IMR-90 (cell line): ENCODE measurements at regions not wholly inside any gene's neighbourhood (a gene's known extent, or its start where the extent isn't known, plus 50 kb on each side); places are given as distances from the start of the nearest gene placed in this dataset.

ENCODE experiments used
- ATAC-seq: fragments of 200-7000 bp; cut with Tn5 transposase; 2 replicates; pipeline ENCODE4 v1.9.1; 2020; ENCODE audit warnings: low read depth, mild to moderate bottlenecking, moderate library complexity
- BruUV-seq: library from RNA; stranded (reverse); fragments of 400-500 nt; replicated peaks from 2 replicates; lab custom pipeline; 2021; lab: Mats Ljungman, UMichigan
- CTCF ChIA-PET: fragments of 300-600 bp; formaldehyde crosslinking; extraction: SDS; loops from one replicate; lab custom pipeline; 2021; ENCODE audit warnings: antibody characterized with exemption; lab: Yijun Ruan, JAX
- POLR2A ChIA-PET: fragments of 300-600 bp; sonication (Branson Sonifier 250); formaldehyde crosslinking; loops from one replicate; lab custom pipeline; 2022; ENCODE audit warnings: antibody characterized with exemption; ENCODE audit not compliant: unreplicated experiment; lab: Charles Lee
- DNase-seq: peaks from one replicate; pipeline ENCODE4 v3.0.0; 2013
- H2AFZ ChIP-seq: replicated peaks from 2 replicates; pipeline ENCODE3; 2013; ENCODE audit warnings: low read length, mild to moderate bottlenecking; ENCODE audit not compliant: poor library complexity
- H2AK5ac ChIP-seq: 2 replicates; pipeline ENCODE4 v1.6.1; 2013; ENCODE audit warnings: low read depth, low read length, inconsistent platforms
- H2AK9ac ChIP-seq: replicated peaks from 2 replicates; pipeline ENCODE3; 2013; ENCODE audit warnings: mild to moderate bottlenecking, low read depth, low read length, moderate library complexity; ENCODE audit not compliant: poor library complexity
- H2BK120ac ChIP-seq: 2 replicates; pipeline ENCODE4 v1.6.1; 2013; ENCODE audit warnings: low read depth, low read length, inconsistent platforms
- H2BK15ac ChIP-seq: 3 replicates; pipeline ENCODE4 v1.6.1; 2013; ENCODE audit warnings: low read depth, low read length, inconsistent platforms
- H2BK20ac ChIP-seq: 2 replicates; pipeline ENCODE4 v1.6.1; 2013; ENCODE audit warnings: low read depth, mild to moderate bottlenecking, inconsistent platforms, low read length, moderate library complexity
- H2BK5ac ChIP-seq: 2 replicates; pipeline ENCODE4 v1.6.1; 2013; ENCODE audit warnings: mild to moderate bottlenecking, low read depth, low read length, inconsistent platforms; ENCODE audit not compliant: poor library complexity, severe bottlenecking
- H3K14ac ChIP-seq: replicated peaks from 2 replicates; pipeline ENCODE4 v1.6.1; 2013; ENCODE audit warnings: low read depth, low read length, inconsistent platforms
- H3K18ac ChIP-seq: 2 replicates; pipeline ENCODE4 v1.6.1; 2013; ENCODE audit warnings: low read depth, low read length, control low read depth
- H3K23ac ChIP-seq: 2 replicates; pipeline ENCODE4 v1.6.1; 2013; ENCODE audit warnings: low read depth, low read length, inconsistent platforms
- H3K27ac ChIP-seq: 2 replicates; pipeline ENCODE4 v1.5.1; 2013; ENCODE audit warnings: mild to moderate bottlenecking, control low read depth, low read length; ENCODE audit not compliant: insufficient read depth
- H3K27me3 ChIP-seq: 2 replicates; pipeline ENCODE4 v1.6.1; 2013; ENCODE audit warnings: low read length; ENCODE audit not compliant: control insufficient read depth, insufficient read depth
- H3K36me3 ChIP-seq: 2 replicates; pipeline ENCODE4 v1.6.1; 2013; ENCODE audit warnings: low read length, mixed read lengths; ENCODE audit not compliant: control insufficient read depth, insufficient read depth
- H3K4ac ChIP-seq: 2 replicates; pipeline ENCODE4 v1.6.1; 2013; ENCODE audit warnings: low read depth, low read length, inconsistent platforms
- H3K4me1 ChIP-seq: 2 replicates; pipeline ENCODE4 v1.6.1; 2013; ENCODE audit warnings: low read length, mixed read lengths; ENCODE audit not compliant: control insufficient read depth, insufficient read depth
- H3K4me2 ChIP-seq: 2 replicates; pipeline ENCODE4 v1.6.1; 2013; ENCODE audit warnings: low read depth, mild to moderate bottlenecking, control low read depth, low read length, moderate library complexity
- H3K4me3 ChIP-seq: 2 replicates; pipeline ENCODE4 v1.5.1; 2013; ENCODE audit warnings: low read depth, mild to moderate bottlenecking, control low read depth, low read length, moderate library complexity; ENCODE audit not compliant: insufficient read depth
- H3K56ac ChIP-seq: 2 replicates; pipeline ENCODE4 v1.6.1; 2013; ENCODE audit warnings: low read length, inconsistent platforms; ENCODE audit not compliant: insufficient read depth; ENCODE audit errors: extremely low read depth
- H3K79me1 ChIP-seq, 2 experiments: 2 replicates each; pipeline ENCODE4 v1.6.1; 2013; ENCODE audit warnings: low read length in 2 of 2, inconsistent platforms in 1 of 2, low read depth in 1 of 2
- H3K9ac ChIP-seq: 2 replicates; pipeline ENCODE4 v1.6.1; 2013; ENCODE audit warnings: low read depth, low read length, control low read depth
- H3K9me1 ChIP-seq: 2 replicates; pipeline ENCODE4 v1.6.1; 2013; ENCODE audit warnings: low read length, inconsistent platforms; ENCODE audit not compliant: insufficient read depth
- H3K9me3 ChIP-seq: 2 replicates; pipeline ENCODE4 v1.6.1; 2013; ENCODE audit warnings: low read length; ENCODE audit not compliant: control insufficient read depth, insufficient read depth
- H4K20me1 ChIP-seq: 2 replicates; pipeline ENCODE4 v1.6.1; 2013; ENCODE audit warnings: low read length, inconsistent platforms; ENCODE audit not compliant: insufficient read depth
- H4K5ac ChIP-seq: 2 replicates; pipeline ENCODE4 v1.6.1; 2013; ENCODE audit warnings: mild to moderate bottlenecking, low read depth, low read length, control low read depth
- H4K8ac ChIP-seq, 2 experiments: 2 replicates each; pipeline ENCODE4 v1.6.1; 2013; ENCODE audit warnings: low read depth in 2 of 2, low read length in 2 of 2, control low read depth in 1 of 2, inconsistent platforms in 1 of 2
- H4K91ac ChIP-seq: 2 replicates; pipeline ENCODE4 v1.6.1; 2013; ENCODE audit warnings: low read depth, low read length, inconsistent platforms; ENCODE audit not compliant: insufficient read depth
- BHLHE40 ChIP-seq: fragments of 150-350 bp; IDR thresholded peaks from 2 replicates; pipeline ENCODE4 v1.6.1; 2016; ENCODE audit warnings: mild to moderate bottlenecking, low read depth, low read length
- CEBPB ChIP-seq: IDR thresholded peaks from 2 replicates; pipeline ENCODE4 v1.6.1; 2012; ENCODE audit warnings: low read depth, low read length, improper control_type of control experiment
- CHD1 ChIP-seq: IDR thresholded peaks from 2 replicates; pipeline ENCODE4 v1.6.1; 2012; ENCODE audit warnings: low read depth, low read length, improper control_type of control experiment
- FOS ChIP-seq: fragments of 150-350 bp; IDR thresholded peaks from 2 replicates; pipeline ENCODE4 v1.6.1; 2016; ENCODE audit warnings: low read depth, low read length
- MAFK ChIP-seq: IDR thresholded peaks from 2 replicates; pipeline ENCODE4 v1.6.1; 2012; ENCODE audit warnings: low read depth, low read length, improper control_type of control experiment
- MAZ ChIP-seq: IDR thresholded peaks from 2 replicates; pipeline ENCODE4 v1.6.1; 2012; ENCODE audit warnings: low read depth, mild to moderate bottlenecking, low read length, improper control_type of control experiment, moderate library complexity, borderline replicate concordance
- MXI1 ChIP-seq: IDR thresholded peaks from 2 replicates; pipeline ENCODE4 v1.6.1; 2012; ENCODE audit warnings: low read depth, mild to moderate bottlenecking, low read length, moderate library complexity, borderline replicate concordance
- NFE2L2 ChIP-seq: fragments of 150-350 bp; IDR thresholded peaks from 2 replicates; pipeline ENCODE4 v1.6.1; 2016; ENCODE audit warnings: low read depth, mild to moderate bottlenecking, low read length
- POLR2A ChIP-seq: IDR thresholded peaks from 2 replicates; pipeline ENCODE4 v1.6.1; 2012; ENCODE audit warnings: mild to moderate bottlenecking, low read depth, low read length
- RAD21 ChIP-seq: IDR thresholded peaks from 2 replicates; pipeline ENCODE4 v1.6.1; 2012; ENCODE audit warnings: low read length, improper control_type of control experiment
- RCOR1 ChIP-seq: IDR thresholded peaks from 2 replicates; pipeline ENCODE4 v1.6.1; 2012; ENCODE audit warnings: mild to moderate bottlenecking, low read length, improper control_type of control experiment; ENCODE audit not compliant: insufficient replicate concordance
- RFX5 ChIP-seq: IDR thresholded peaks from 2 replicates; pipeline ENCODE4 v1.8.0; 2012; ENCODE audit warnings: low read depth, mild to moderate bottlenecking, low read length, moderate library complexity
- SMC3 ChIP-seq: fragments of 150-350 bp; IDR thresholded peaks from 2 replicates; pipeline ENCODE4 v1.6.1; 2016; ENCODE audit warnings: low read depth, mild to moderate bottlenecking, antibody characterized with exemption, low read length, moderate library complexity
- dilution Hi-C: fragments of 300-500 bp; cut with HindIII; formaldehyde crosslinking; loops from one replicate; pipeline ENCODE4 v1.14.3; 2018; ENCODE audit warnings: low sequenced_read_pairs; ENCODE audit not compliant: unreplicated experiment
- in situ Hi-C: fragments of 300-500 bp; cut with MboI; formaldehyde crosslinking; loops from 3 replicates; pipeline ENCODE4 v1.14.3; 2019; ENCODE audit warnings: low sequenced_read_pairs, inconsistent platforms, mixed read lengths
- intact Hi-C: fragments of 100-400 bp; cut with micrococcal nuclease; formaldehyde crosslinking; loops from 2 replicates; pipeline ENCODE4 v1.10.0; 2022
- TF ChIP-seq, protein P1 (sequence below): fragments of 150-350 bp; IDR thresholded peaks from 2 replicates; pipeline ENCODE4 v1.6.1; 2017; ENCODE audit warnings: mild to moderate bottlenecking, antibody characterized with exemption, low read length, low read depth
- TF ChIP-seq, protein P2 (sequence below): fragments of 150-350 bp; IDR thresholded peaks from 2 replicates; pipeline ENCODE4 v1.6.1; 2016; ENCODE audit warnings: low read depth, mild to moderate bottlenecking, low read length, moderate library complexity, borderline replicate concordance
- TF ChIP-seq, protein P3 (sequence below): conservative IDR thresholded peaks from 2 replicates; pipeline ENCODE4 v1.5.1; 2012; ENCODE audit warnings: mild to moderate bottlenecking, low read depth, low read length, improper control_type of control experiment

DNA sequence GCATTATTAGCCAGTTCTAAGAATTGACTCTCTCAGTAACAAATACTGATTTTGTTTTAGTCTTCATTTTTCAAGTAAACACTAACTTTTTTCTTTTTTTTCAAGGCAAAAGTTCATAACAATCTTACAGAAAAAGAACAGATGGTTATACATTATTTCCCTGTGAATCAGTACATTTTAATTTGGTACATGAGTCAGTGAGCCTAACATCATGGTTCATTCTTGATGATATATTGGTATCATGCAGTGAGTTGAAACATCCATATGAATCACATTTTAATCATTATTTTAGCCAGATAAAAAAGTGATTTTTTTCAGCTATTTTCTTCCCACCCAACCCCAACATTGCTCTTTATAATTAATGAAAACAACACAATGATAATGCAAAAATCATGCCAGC lies 184.3 kb upstream of the TACR3 start:
- H2BK120ac ChIP-seq: no peak overlapping the region
- dilution Hi-C loops: no loop called here
- no peak overlapping the region for H2BK5ac ChIP-seq
- H3K27me3 ChIP-seq: no peaks in the 10 kb centered on the region
- intact Hi-C loops: no loop called here
- no peak overlapping the region for H2BK15ac ChIP-seq
- H3K56ac ChIP-seq: no peak overlapping the region
- H4K5ac ChIP-seq: no peak overlapping the region
- ATAC-seq: no peak
- H4K20me1 ChIP-seq: no peaks in the 10 kb centered on the region
- H3K4me3 ChIP-seq: no peak overlapping the region
- H2AFZ ChIP-seq: no peak overlapping the region
- no peak overlapping the region for H4K8ac ChIP-seq
- no peaks in the 10 kb centered on the region for H3K36me3 ChIP-seq
- H3K23ac ChIP-seq: no peak overlapping the region
- peaks cover 4% of the 10 kb centered on the region; the same call in 1 of the 2 replicates for H3K9me3 ChIP-seq
- no peak overlapping the region for H2AK9ac ChIP-seq
- H3K14ac ChIP-seq: no peak overlapping the region
- H3K9me1 ChIP-seq: no peaks in the 10 kb centered on the region
- H3K4ac ChIP-seq: no peak overlapping the region
- H3K27ac ChIP-seq: no peak overlapping the region
- no peak overlapping the region for H3K9ac ChIP-seq
- ChIA-PET CTCF (no interaction called here), POLR2A (no interaction called here)
- in situ Hi-C loops: no loop called here
- TF ChIP-seq RAD21: no peak
- TF ChIP-seq POLR2A: no peak
- TF ChIP-seq, protein P1, sequence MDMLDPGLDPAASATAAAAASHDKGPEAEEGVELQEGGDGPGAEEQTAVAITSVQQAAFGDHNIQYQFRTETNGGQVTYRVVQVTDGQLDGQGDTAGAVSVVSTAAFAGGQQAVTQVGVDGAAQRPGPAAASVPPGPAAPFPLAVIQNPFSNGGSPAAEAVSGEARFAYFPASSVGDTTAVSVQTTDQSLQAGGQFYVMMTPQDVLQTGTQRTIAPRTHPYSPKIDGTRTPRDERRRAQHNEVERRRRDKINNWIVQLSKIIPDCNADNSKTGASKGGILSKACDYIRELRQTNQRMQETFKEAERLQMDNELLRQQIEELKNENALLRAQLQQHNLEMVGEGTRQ: no peak
- no peak for TF ChIP-seq MAFK
- TF ChIP-seq, protein P2, sequence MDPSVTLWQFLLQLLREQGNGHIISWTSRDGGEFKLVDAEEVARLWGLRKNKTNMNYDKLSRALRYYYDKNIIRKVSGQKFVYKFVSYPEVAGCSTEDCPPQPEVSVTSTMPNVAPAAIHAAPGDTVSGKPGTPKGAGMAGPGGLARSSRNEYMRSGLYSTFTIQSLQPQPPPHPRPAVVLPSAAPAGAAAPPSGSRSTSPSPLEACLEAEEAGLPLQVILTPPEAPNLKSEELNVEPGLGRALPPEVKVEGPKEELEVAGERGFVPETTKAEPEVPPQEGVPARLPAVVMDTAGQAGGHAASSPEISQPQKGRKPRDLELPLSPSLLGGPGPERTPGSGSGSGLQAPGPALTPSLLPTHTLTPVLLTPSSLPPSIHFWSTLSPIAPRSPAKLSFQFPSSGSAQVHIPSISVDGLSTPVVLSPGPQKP: no peak
- no peak for TF ChIP-seq MXI1
- no peak for TF ChIP-seq BHLHE40
- TF ChIP-seq, protein P3, sequence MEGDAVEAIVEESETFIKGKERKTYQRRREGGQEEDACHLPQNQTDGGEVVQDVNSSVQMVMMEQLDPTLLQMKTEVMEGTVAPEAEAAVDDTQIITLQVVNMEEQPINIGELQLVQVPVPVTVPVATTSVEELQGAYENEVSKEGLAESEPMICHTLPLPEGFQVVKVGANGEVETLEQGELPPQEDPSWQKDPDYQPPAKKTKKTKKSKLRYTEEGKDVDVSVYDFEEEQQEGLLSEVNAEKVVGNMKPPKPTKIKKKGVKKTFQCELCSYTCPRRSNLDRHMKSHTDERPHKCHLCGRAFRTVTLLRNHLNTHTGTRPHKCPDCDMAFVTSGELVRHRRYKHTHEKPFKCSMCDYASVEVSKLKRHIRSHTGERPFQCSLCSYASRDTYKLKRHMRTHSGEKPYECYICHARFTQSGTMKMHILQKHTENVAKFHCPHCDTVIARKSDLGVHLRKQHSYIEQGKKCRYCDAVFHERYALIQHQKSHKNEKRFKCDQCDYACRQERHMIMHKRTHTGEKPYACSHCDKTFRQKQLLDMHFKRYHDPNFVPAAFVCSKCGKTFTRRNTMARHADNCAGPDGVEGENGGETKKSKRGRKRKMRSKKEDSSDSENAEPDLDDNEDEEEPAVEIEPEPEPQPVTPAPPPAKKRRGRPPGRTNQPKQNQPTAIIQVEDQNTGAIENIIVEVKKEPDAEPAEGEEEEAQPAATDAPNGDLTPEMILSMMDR: no peak
- no peak for TF ChIP-seq RCOR1
- no peak for TF ChIP-seq MAZ
- no peak for TF ChIP-seq FOS
- no peak for TF ChIP-seq CEBPB
- TF ChIP-seq NFE2L2: no peak
- no peak for TF ChIP-seq SMC3
- no peak for TF ChIP-seq RFX5
- no peak for TF ChIP-seq CHD1
- no peaks in the 10 kb centered on the region for H3K79me1 ChIP-seq
- DNase-seq: no peak
- H3K4me1 ChIP-seq: no peaks in the 10 kb centered on the region
- no peak overlapping the region for H2BK20ac ChIP-seq
- H2AK5ac ChIP-seq: no peak overlapping the region
- H4K91ac ChIP-seq: no peak overlapping the region
- H3K18ac ChIP-seq: no peak overlapping the region
- H3K4me2 ChIP-seq: no peak overlapping the region
- BruUV-seq: no TSS peak
